Endodermal cell (in vitro differentiated cells): ENCODE measurements at regions not wholly inside any gene's neighbourhood (a gene's known extent, or its start where the extent isn't known, plus 50 kb on each side); places are given as distances from the start of the nearest gene placed in this dataset.

ENCODE experiments used
- DNase-seq: peaks from one replicate; pipeline ENCODE4 v3.0.0-alpha.2; 2017
- H3K27ac ChIP-seq: 2 replicates; pipeline ENCODE4 v1.5.1; 2013; ENCODE audit warnings: mild to moderate bottlenecking, low read depth, low read length, moderate library complexity
- H3K27me3 ChIP-seq: 2 replicates; pipeline ENCODE4 v1.6.1; 2013; ENCODE audit warnings: mild to moderate bottlenecking, low read length, moderate library complexity; ENCODE audit not compliant: insufficient read depth, control insufficient read depth, poor library complexity, severe bottlenecking
- H3K36me3 ChIP-seq: 2 replicates; pipeline ENCODE4 v1.7.0; 2013; ENCODE audit warnings: mild to moderate bottlenecking, low read length, moderate library complexity; ENCODE audit not compliant: control insufficient read depth, insufficient read depth
- H3K4me1 ChIP-seq: one replicate; pipeline ENCODE4 v1.7.0; 2013; ENCODE audit warnings: low read length; ENCODE audit not compliant: control insufficient read depth, insufficient read depth
- H3K4me3 ChIP-seq: 2 replicates; pipeline ENCODE4 v1.5.1; 2013; ENCODE audit warnings: mild to moderate bottlenecking, low read length, moderate library complexity
- H3K9ac ChIP-seq: 2 replicates; pipeline ENCODE4 v1.6.1; 2013; ENCODE audit warnings: mild to moderate bottlenecking, low read length, moderate library complexity; ENCODE audit not compliant: poor library complexity, severe bottlenecking; ENCODE audit errors: extremely low read depth
- H3K9me3 ChIP-seq: 2 replicates; pipeline ENCODE4 v1.6.1; 2013; ENCODE audit warnings: mild to moderate bottlenecking, low read length, moderate library complexity; ENCODE audit not compliant: control insufficient read depth
- H3K27ac Mint-ChIP-seq: 2 replicates; pipeline ENCODE4 v1.8.0; 2020; ENCODE audit warnings: mixed read lengths
- H3K27me3 Mint-ChIP-seq: 2 replicates; pipeline ENCODE4 v1.8.0; 2021; ENCODE audit warnings: mild to moderate bottlenecking, mixed read lengths; ENCODE audit not compliant: insufficient read depth
- H3K36me3 Mint-ChIP-seq: 2 replicates; pipeline ENCODE4 v1.8.0; 2020; ENCODE audit warnings: low read depth, mixed read lengths
- H3K4me1 Mint-ChIP-seq: 2 replicates; pipeline ENCODE4 v1.8.0; 2020; ENCODE audit warnings: mixed read lengths
- H3K4me3 Mint-ChIP-seq: 2 replicates; pipeline ENCODE4 v1.8.0; 2020; ENCODE audit warnings: mild to moderate bottlenecking, moderate library complexity, mixed read lengths
- H3K9me3 Mint-ChIP-seq: 2 replicates; pipeline ENCODE4 v1.8.0; 2020; ENCODE audit warnings: mild to moderate bottlenecking, mixed read lengths
- CTCF ChIP-seq: fragments of 200-600 bp; sonication (generic); conservative IDR thresholded peaks from 2 replicates; pipeline ENCODE4 v1.5.0; 2021; ENCODE audit warnings: antibody characterized with exemption, mild to moderate bottlenecking
- WGBS, 2 experiments: methylation state at CpG; one replicate each; pipeline versions ENCODE4 v1.1.5 to v1.1.7; 2013; ENCODE audit warnings: missing lambda C conversion rate in 2 of 2, mixed read lengths in 1 of 2; ENCODE audit not compliant: insufficient coverage in 1 of 2, insufficient read length in 1 of 2; 5-methylcytosine and 5-hydroxymethylcytosine counted together

GRCh38 chr2:184031402-184032147, 566.8 kb upstream of the ZNF804A start:
- peaks cover 14% of the 10 kb centered on the region for H3K4me1 ChIP-seq
- Mint-ChIP-seq H3K4me1 (peaks cover 15% of the 10 kb centered on the region), H3K27me3 (no peaks in the 10 kb centered on the region), H3K4me3 (no peak overlapping the region), H3K36me3 (peaks cover 3% of the 10 kb centered on the region), H3K9me3 (no peaks in the 10 kb centered on the region), H3K27ac (peak overlapping the region; percentile 78)
- no peak for TF ChIP-seq CTCF
- no peak overlapping the region for H3K27ac ChIP-seq
- DNase-seq = no peak
- no peak overlapping the region for H3K4me3 ChIP-seq
- no peak overlapping the region for H3K9ac ChIP-seq
- H3K36me3 ChIP-seq = no peaks in the 10 kb centered on the region
- 80 to 91% methylated on average over 3 to 5 of the region's 5 CpGs for WGBS, 2 experiments
- H3K27me3 ChIP-seq = no peaks in the 10 kb centered on the region
- no peaks in the 10 kb centered on the region for H3K9me3 ChIP-seq

GRCh38 chr2:184032983-184033382, 565.3 kb upstream of the ZNF804A start:
- no peak for TF ChIP-seq CTCF
- Mint-ChIP-seq H3K4me3 (no peak overlapping the region), H3K9me3 (no peaks in the 10 kb centered on the region), H3K27ac (no peak overlapping the region), H3K36me3 (no peaks in the 10 kb centered on the region), H3K4me1 (peaks cover 15% of the 10 kb centered on the region), H3K27me3 (no peaks in the 10 kb centered on the region)
- no peaks in the 10 kb centered on the region for H3K9me3 ChIP-seq
- no peaks in the 10 kb centered on the region for H3K27me3 ChIP-seq
- no peaks in the 10 kb centered on the region for H3K36me3 ChIP-seq
- H3K4me3 ChIP-seq = no peak overlapping the region
- WGBS, 2 experiments = 94 to 100% methylated on average over 3 to 4 of the region's 4 CpGs
- no peak overlapping the region for H3K27ac ChIP-seq
- no peak overlapping the region for H3K9ac ChIP-seq
- H3K4me1 ChIP-seq = peaks cover 14% of the 10 kb centered on the region
- DNase-seq = no peak

GRCh38 chr2:184037273-184037672, 561.1 kb upstream of the ZNF804A start:
- H3K9me3 ChIP-seq = no peaks in the 10 kb centered on the region
- Mint-ChIP-seq H3K27me3 (no peaks in the 10 kb centered on the region), H3K9me3 (no peaks in the 10 kb centered on the region), H3K4me3 (no peak overlapping the region), H3K27ac (no peak overlapping the region), H3K36me3 (no peaks in the 10 kb centered on the region), H3K4me1 (no peaks in the 10 kb centered on the region)
- no peak for TF ChIP-seq CTCF
- no peak overlapping the region for H3K4me3 ChIP-seq
- DNase-seq = no peak
- H3K27me3 ChIP-seq = no peaks in the 10 kb centered on the region
- WGBS, 2 experiments = 94% methylated on average over 3 of the region's 3 CpGs; no CpG with 5 or more reads in 1 of the 2 experiments
- H3K36me3 ChIP-seq = no peaks in the 10 kb centered on the region
- H3K9ac ChIP-seq = no peak overlapping the region
- no peaks in the 10 kb centered on the region for H3K4me1 ChIP-seq
- no peak overlapping the region for H3K27ac ChIP-seq
